Esophagus squamous epithelium (tissue), 5 donors: ENCODE measurements at regions not wholly inside any gene's neighbourhood (a gene's known extent, or its start where the extent isn't known, plus 50 kb on each side); places are given as distances from the start of the nearest gene placed in this dataset.
"Not testable (repeated sequence)": the region's sequence is repeated elsewhere in the genome, so short reads cannot be mapped to it uniquely, and the experiment has no call there.

Experiments
- DNase-seq: peaks from one replicate; lab custom pipeline; 2025; lab: John Stamatoyannopoulos, UW
- H3K27ac ChIP-seq, 4 donors: fragments of 200-600 bp; sonication (generic); one replicate each; pipeline ENCODE4 v1.5.1; 2016 to 2019; ENCODE audit warnings: mild to moderate bottlenecking in 1 of 4
- H3K27me3 ChIP-seq, 4 donors: fragments of 200-600 bp; sonication (generic); 1 replicate in 3 of 4; 2 replicates in 1 of 4; pipeline versions ENCODE4 v1.5.1 to v1.6.0; 2017 to 2021; ENCODE audit warnings: antibody characterized with exemption in 1 of 4
- H3K36me3 ChIP-seq, 3 donors: fragments of 200-600 bp; sonication (generic); one replicate each; pipeline ENCODE4 v1.5.1; 2016 to 2019
- H3K4me1 ChIP-seq, 3 donors: fragments of 200-600 bp; sonication (generic); one replicate each; pipeline ENCODE4 v1.5.1; 2017 to 2019
- H3K4me3 ChIP-seq, 4 donors: fragments of 200-600 bp; sonication (generic); 1 replicate in 3 of 4; 2 replicates in 1 of 4; pipeline ENCODE4 v1.5.1; 2016 to 2019; ENCODE audit warnings: mild to moderate bottlenecking in 2 of 4, moderate library complexity in 1 of 4
- H3K9me3 ChIP-seq, 3 donors: fragments of 200-600 bp; sonication (generic); one replicate each; pipeline ENCODE4 v1.5.1; 2016 to 2019
- CTCF ChIP-seq, 6 experiments: fragments of 450-650 bp in 4 of 6; fragments of 200-600 bp in 2 of 6; sonication (generic) in 2 of 6; IDR thresholded peaks; one replicate each; pipeline ENCODE4 v1.5.1; 2016 to 2019; ENCODE audit warnings: antibody characterized with exemption in 6 of 6, mild to moderate bottlenecking in 4 of 6, moderate library complexity in 4 of 6
- POLR2A ChIP-seq, 4 donors: fragments of 450-650 bp; IDR thresholded peaks; one replicate each; pipeline ENCODE4 v1.6.1; 2017; ENCODE audit warnings: antibody characterized with exemption in 4 of 4, mild to moderate bottlenecking in 4 of 4, moderate library complexity in 3 of 4
- WGBS, 2 donors: methylation state at CpG; one replicate each; pipeline ENCODE4 v1.1.5; 2018; 5-methylcytosine and 5-hydroxymethylcytosine counted together
- intact Hi-C: fragments of 100-400 bp; cut with DNase I; formaldehyde crosslinking; loops from one replicate; pipeline ENCODE4 v1.15.0; 2022
- donor health status: DM: yes; HTN: yes; CAD: no.

- Histone ChIP-seq H3K4me1 (no peaks in the 10 kb centered on the region), H3K27me3 (no peaks in the 10 kb centered on the region), H3K27ac (no peak overlapping the region), H3K4me3 (no peak overlapping the region), H3K9me3 (no peaks in the 10 kb centered on the region), H3K36me3 (no peaks in the 10 kb centered on the region)
- WGBS, 2 donors, result 37 to 39% methylated on average over 2 of the region's 2 CpGs
- intact Hi-C loops, result no loop called here
- DNase-seq, result no peak
- TF ChIP-seq CTCF (IDR thresholded peaks at IDR 0.05), result no peak
- TF ChIP-seq POLR2A (IDR thresholded peaks at IDR 0.05), result no peak
Measured at GRCh38 chr3:154818676-154819255, 261.4 kb upstream of the MME start.

GRCh38 chr3:154810017-154810416 lies 270.1 kb upstream of the MME start:
- H3K27me3 ChIP-seq, intact Hi-C loops, H3K4me3 ChIP-seq, H3K9me3 ChIP-seq, DNase-seq, H3K36me3 ChIP-seq, H3K27ac ChIP-seq, H3K4me1 ChIP-seq: not testable (repeated sequence)
- WGBS, 2 donors, result 67 to 74% methylated on average over 5 of the region's 5 CpGs

- Histone ChIP-seq H3K36me3 (no peaks in the 10 kb centered on the region), H3K27me3 (no peaks in the 10 kb centered on the region), H3K9me3 (peaks cover 0 to 5% (median 0%) of the 10 kb centered on the region in 3 donors), H3K4me3 (no peak overlapping the region), H3K4me1 (no peaks in the 10 kb centered on the region), H3K27ac (no peak overlapping the region)
- TF ChIP-seq POLR2A (IDR thresholded peaks at IDR 0.05), result no peak
- intact Hi-C loops, result no loop called here
- no peak for DNase-seq
Measured at GRCh38 chr3:154801729-154802128, 278.4 kb upstream of the MME start.

GRCh38 chr3:154799800-154800199 lies 280.3 kb upstream of the MME start:
- Histone ChIP-seq H3K4me3 (no peak overlapping the region), H3K27ac (no peak overlapping the region), H3K9me3 (peaks cover 0 to 3% (median 0%) of the 10 kb centered on the region in 3 donors), H3K4me1 (no peaks in the 10 kb centered on the region), H3K27me3 (no peaks in the 10 kb centered on the region), H3K36me3 (no peaks in the 10 kb centered on the region)
- intact Hi-C loops, result no loop called here
- 34 to 39% methylated on average over 2 of the region's 2 CpGs for WGBS, 2 donors
- DNase-seq, result no peak
- no peak for TF ChIP-seq CTCF (IDR thresholded peaks at IDR 0.05)
- no peak for TF ChIP-seq POLR2A (IDR thresholded peaks at IDR 0.05)

- Histone ChIP-seq H3K4me3 (no peak overlapping the region), H3K4me1 (no peaks in the 10 kb centered on the region), H3K27me3 (no peaks in the 10 kb centered on the region), H3K36me3 (no peaks in the 10 kb centered on the region), H3K27ac (no peak overlapping the region), H3K9me3 (no peaks in the 10 kb centered on the region)
- no peak for DNase-seq
- WGBS, 2 donors, result 37 to 52% methylated on average over 2 of the region's 2 CpGs
- intact Hi-C loops, result no loop called here
- no peak for TF ChIP-seq POLR2A (IDR thresholded peaks at IDR 0.05)
- TF ChIP-seq CTCF (IDR thresholded peaks at IDR 0.05), result no peak
Measured at GRCh38 chr3:154795582-154795981, 284.5 kb upstream of the MME start.

- H3K27ac ChIP-seq, result no peak overlapping the region
- no peak for DNase-seq
Measured at GRCh38 chr3:154794814-154795445, 285.2 kb upstream of the MME start.

More at GRCh38 chr3:154794814-154795445, 285.2 kb upstream of the MME start:
- H3K4me3 ChIP-seq, result no peak overlapping the region
- no peaks in the 10 kb centered on the region for H3K36me3 ChIP-seq
- no peaks in the 10 kb centered on the region for H3K4me1 ChIP-seq
- TF ChIP-seq CTCF (IDR thresholded peaks at IDR 0.05), result no peak
- TF ChIP-seq POLR2A (IDR thresholded peaks at IDR 0.05), result no peak
- H3K9me3 ChIP-seq, result no peaks in the 10 kb centered on the region
- intact Hi-C loops, result no loop called here
- H3K27me3 ChIP-seq, result no peaks in the 10 kb centered on the region
